Stimulated activated CD4-positive, alpha-beta T cell treated with anti-CD3 and anti-CD28 coated beads, Interleukin-2, amount 100 ng/mL, for 48 hours (primary cell): ENCODE measurements at regions not wholly inside any gene's neighbourhood (a gene's known extent, or its start where the extent isn't known, plus 50 kb on each side); places are given as distances from the start of the nearest gene placed in this dataset.
"Not testable (repeated sequence)": the region's sequence is repeated elsewhere in the genome, so short reads cannot be mapped to it uniquely, and the experiment has no call there.

Experiments used
- DNase-seq, 2 donors: peaks; one replicate each; pipeline ENCODE4 v3.0.0-alpha.2; 2020

- DNase-seq: no peak
Observed at GRCh38 chrX:74179499-74179898, 124.5 kb upstream of the ZCCHC13 start.

DNA sequence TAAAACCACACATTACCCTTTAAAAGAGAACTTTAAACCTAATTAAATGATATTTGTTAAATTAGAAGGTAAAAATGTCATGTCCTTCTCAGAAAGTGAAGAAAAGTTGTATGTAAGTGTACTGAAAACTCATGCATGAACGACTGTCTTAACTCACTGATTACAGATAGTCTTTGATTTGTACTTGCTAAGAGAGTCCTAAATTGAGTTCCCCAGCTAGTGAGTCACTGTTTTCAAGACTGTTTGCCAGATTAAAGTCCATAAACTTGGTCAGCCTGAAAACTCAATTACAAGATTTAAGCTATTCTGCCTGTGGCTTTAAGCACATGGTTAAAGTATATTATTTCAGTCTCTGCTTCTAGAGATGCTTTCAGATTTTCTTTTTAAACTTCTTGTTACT is 124.9 kb upstream of the ZCCHC13 start:
- DNase-seq: no peak

GRCh38 chrX:74178536-74178935 is 125.4 kb upstream of the ZCCHC13 start:
- no peak for DNase-seq

DNA sequence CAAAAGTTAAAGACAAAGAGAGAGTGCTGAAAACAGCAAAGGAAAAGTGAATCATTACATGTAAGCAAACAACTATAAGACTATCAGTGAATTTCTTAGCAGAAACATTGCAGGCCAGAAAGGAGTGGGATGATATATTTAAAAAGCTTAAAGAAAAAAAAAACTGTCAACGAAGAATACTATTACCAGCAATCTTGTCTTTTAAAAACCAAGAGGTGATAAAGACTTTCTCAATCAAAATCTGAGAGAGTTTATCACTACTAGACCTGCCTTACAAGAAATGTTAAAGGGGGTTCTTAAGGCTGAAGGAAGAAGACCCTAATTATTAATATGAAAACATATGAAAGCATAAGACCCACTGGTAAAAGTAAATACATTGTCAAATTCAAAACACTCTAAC is 132.5 kb upstream of the ZCCHC13 start:
- no peak for DNase-seq

DNA sequence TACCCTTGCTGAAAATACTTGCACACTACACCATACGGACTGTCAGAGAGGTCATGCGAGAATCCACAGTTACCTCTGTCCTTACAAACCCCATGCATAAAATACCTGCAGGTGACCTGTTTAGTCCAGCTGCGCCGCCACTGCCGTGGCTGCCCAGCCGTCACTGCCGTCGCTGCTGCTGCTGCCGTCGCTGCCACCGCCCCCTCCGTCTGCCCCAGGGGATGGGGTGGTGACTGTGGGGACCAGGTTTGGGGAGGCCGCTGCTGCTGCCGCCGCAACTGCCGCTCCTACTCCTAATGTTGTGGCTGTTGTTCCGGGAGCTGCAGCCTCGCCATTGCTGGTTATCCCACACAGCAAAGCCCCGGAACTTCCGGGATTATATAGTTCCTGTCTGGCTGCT is 141.8 kb upstream of the ZCCHC13 start:
- no peak for DNase-seq

DNA sequence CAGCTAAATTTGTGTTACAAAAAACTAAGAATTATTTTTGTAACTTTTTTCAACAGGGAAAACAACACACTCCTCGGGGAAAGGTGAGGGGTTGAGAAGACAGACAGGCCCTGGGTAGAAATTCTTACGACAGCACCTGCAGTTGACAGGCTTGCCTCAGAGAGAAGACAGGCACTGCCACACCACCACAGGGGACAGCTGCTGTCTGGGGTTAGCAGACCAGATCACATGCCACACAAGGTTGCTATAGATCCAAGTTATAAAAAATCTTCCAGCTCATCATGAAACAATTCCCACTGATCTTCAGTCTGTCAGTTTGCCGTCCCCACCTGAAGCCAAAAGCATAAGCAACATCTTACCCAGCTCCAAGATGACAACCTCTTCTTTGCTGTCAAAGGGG is 143.2 kb upstream of the ZCCHC13 start:
- no peak for DNase-seq

DNA sequence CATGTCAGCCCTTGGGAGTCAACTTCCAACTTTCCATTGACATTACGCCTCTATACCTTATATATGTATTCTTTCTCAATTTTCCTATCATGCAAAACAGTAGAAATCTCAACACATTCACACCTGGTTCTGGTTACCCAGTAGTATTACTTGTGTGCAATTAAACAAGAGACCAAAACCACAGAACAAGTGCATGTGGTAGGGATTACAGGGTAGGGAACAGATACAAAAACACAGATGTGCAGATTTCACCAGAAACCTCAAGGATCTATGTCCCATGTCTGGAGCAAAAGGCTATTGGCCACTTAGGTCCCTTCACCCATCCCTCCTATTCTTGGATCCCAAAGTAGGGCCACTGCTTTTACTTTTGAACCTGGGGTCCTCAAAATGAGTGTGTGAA is 143.6 kb upstream of the ZCCHC13 start:
- no peak for DNase-seq

GRCh38 chrX:74147439-74147838 is 156.5 kb upstream of the ZCCHC13 start:
- no peak for DNase-seq

- DNase-seq: no peak
Observed at GRCh38 chrX:74138943-74139342, 165.0 kb upstream of the ZCCHC13 start.

GRCh38 chrX:74133156-74133796 is 170.7 kb upstream of the ZCCHC13 start:
- no peak for DNase-seq

GRCh38 chrX:74132280-74132679 is 171.7 kb upstream of the ZCCHC13 start:
- DNase-seq: no peak

GRCh38 chrX:74119016-74119910 is 184.7 kb upstream of the ZCCHC13 start:
- no peak for DNase-seq

DNA sequence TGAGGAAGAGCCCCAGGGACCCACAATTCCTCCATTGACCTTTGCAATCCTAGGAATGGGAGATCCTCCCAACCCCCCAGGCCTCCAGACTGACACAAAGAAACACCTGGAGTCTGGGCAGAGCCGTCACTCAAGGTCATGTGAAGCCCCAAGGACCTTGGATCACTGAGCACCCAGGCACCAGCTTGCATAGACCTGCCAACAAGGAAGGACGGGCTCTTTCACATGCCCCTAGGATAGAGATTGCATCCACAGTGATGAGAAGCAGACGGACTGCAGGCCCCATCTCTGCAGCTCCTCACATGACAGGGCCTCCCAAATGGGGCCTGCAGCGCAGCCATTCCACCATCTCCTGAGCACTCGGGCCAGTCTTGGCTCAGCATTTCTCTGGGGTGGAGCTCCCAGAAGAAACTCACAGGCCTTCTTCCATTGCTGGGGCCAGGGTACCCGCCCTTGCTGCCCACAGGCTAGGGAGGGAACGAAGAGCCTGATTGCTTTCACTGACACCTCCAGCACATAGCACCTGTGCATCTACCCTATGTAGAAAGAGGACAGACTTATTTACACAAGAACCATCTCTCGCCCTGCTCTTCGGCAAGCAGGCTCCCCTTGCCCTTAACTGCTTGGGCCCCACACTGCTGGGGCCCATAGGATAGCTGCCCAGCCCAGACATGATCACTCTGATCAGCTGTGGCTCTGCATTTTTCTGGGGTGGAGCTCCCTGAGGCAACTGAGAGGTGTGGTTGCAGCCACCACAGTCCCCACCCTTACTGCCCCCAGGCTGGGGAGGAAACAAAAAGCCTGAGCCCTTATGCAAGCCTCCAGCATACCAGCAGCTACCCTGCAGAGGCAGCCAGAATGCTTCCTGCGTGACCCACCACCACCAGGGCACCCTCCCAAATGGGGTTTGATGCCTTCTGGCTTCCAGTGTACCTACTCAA is 185.7 kb upstream of the ZCCHC13 start:
- DNase-seq: no peak

DNA sequence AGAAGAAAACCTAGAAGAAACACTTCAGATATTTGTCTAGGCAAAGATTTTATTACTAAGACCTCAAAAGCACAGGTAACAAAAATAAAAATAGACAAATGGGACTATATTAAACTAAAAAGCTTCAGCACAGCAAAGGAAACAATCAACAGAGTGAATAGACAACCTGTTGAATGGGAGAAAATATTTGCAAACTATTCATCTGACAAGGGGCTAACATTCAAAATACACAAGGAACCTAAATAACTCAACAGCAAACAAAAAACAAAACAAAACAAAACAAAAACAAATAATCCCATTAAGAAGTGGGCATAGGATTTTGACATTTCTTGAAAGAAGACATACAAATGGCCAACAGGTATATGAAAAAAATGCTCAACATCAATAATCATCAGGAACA is 192.7 kb upstream of the ZCCHC13 start:
- no peak for DNase-seq

- DNase-seq: no peak
Observed at GRCh38 chrX:74107666-74108065, 196.3 kb upstream of the ZCCHC13 start.

GRCh38 chrX:74104356-74105015 is 199.5 kb upstream of the ZCCHC13 start:
- no peak for DNase-seq

DNA sequence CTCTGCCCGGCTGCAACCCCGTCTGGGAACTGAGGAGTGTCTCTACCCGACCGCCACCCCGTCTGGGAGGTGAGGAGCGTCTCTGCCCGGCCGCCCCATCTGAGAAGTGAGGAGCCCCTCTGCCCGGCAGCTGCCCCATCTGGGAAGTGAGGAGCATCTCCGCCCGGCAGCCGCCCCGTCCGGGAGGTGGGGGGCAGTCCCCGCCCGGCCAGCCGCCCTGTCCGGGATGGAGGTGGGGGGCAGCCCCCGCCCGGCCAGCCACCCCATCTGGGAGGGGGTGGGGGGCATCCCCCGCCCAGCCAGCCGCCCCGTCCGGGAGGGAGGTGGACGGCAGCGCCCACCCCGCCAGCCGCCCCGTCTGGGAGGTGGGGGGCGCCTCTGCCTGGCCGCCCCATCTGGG is 205.6 kb upstream of the ZCCHC13 start:
- not testable (repeated sequence) for DNase-seq

GRCh38 chrX:74090049-74090448 is 213.9 kb upstream of the ZCCHC13 start:
- no peak for DNase-seq

GRCh38 chrX:74085642-74086236 is 218.2 kb upstream of the ZCCHC13 start:
- DNase-seq: no peak

- DNase-seq: no peak
Observed at GRCh38 chrX:74080165-74080564, 223.8 kb upstream of the ZCCHC13 start.

GRCh38 chrX:74065831-74066390 is 213.4 kb upstream of the XIST start:
- no peak for DNase-seq
